OCI-LY1 (cell line): ENCODE measurements at regions not wholly inside any gene's neighbourhood (a gene's known extent, or its start where the extent isn't known, plus 50 kb on each side); places are given as distances from the start of the nearest gene placed in this dataset.

Source experiments
- EZH2 ChIP-seq: fragments of 200-600 bp; sonication (generic), shearing (Covaris generic); IDR thresholded peaks from 2 replicates; pipeline ENCODE4 v1.8.0; 2017; ENCODE audit warnings: borderline replicate concordance, mixed run types, mild to moderate bottlenecking, antibody characterized with exemption, low read length, moderate library complexity, mixed read lengths
- TF ChIP-seq, protein P1 (sequence below): fragments of 200-600 bp; sonication (generic), shearing (Covaris generic); IDR thresholded peaks from 2 replicates; pipeline ENCODE4 v1.5.1; 2017; ENCODE audit warnings: mild to moderate bottlenecking, antibody characterized with exemption, low read length, moderate library complexity, mixed read lengths

GRCh38 chr2:144111437-144111836 is 408.5 kb downstream of the ZEB2 start:
- TF ChIP-seq, protein P1, sequence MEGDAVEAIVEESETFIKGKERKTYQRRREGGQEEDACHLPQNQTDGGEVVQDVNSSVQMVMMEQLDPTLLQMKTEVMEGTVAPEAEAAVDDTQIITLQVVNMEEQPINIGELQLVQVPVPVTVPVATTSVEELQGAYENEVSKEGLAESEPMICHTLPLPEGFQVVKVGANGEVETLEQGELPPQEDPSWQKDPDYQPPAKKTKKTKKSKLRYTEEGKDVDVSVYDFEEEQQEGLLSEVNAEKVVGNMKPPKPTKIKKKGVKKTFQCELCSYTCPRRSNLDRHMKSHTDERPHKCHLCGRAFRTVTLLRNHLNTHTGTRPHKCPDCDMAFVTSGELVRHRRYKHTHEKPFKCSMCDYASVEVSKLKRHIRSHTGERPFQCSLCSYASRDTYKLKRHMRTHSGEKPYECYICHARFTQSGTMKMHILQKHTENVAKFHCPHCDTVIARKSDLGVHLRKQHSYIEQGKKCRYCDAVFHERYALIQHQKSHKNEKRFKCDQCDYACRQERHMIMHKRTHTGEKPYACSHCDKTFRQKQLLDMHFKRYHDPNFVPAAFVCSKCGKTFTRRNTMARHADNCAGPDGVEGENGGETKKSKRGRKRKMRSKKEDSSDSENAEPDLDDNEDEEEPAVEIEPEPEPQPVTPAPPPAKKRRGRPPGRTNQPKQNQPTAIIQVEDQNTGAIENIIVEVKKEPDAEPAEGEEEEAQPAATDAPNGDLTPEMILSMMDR: no peak
- TF ChIP-seq EZH2: no peak
